ENCODE measurements at regions not wholly inside any gene's neighbourhood (a gene's known extent, or its start where the extent isn't known, plus 50 kb on each side); places are given as distances from the start of the nearest gene placed in this dataset.
A peak's percentile ranks its signal among the peaks of the same experiment; 100 is the strongest.

- H3K4me1 ChIP-seq (replicated peaks in 1 of 2): no peaks in the 10 kb centered on the region
- no peaks in the 10 kb centered on the region for H3K36me3 ChIP-seq (replicated peaks in 1 of 2)
- no peaks in the 10 kb centered on the region for H3K9me3 ChIP-seq (replicated peaks in 1 of 3)
- intact Hi-C loops (cut with DNase I): no loop called here
- no peak for DNase-seq
- TF ChIP-seq CTCF (IDR thresholded peaks at IDR 0.05): no peak
- no peak for TF ChIP-seq POLR2A (IDR thresholded peaks at IDR 0.05)
- H3K4me3 ChIP-seq: no peak overlapping the region
- WGBS, 4 donors: 69 to 92% (median 84%) methylated on average over 1 of the region's 1 CpG
- no peaks in the 10 kb centered on the region for H3K27me3 ChIP-seq
- no peak overlapping the region for H3K27ac ChIP-seq
Observed at GRCh38 chr17:27216836-27217235, 77.1 kb upstream of the WSB1 start.

DNA sequence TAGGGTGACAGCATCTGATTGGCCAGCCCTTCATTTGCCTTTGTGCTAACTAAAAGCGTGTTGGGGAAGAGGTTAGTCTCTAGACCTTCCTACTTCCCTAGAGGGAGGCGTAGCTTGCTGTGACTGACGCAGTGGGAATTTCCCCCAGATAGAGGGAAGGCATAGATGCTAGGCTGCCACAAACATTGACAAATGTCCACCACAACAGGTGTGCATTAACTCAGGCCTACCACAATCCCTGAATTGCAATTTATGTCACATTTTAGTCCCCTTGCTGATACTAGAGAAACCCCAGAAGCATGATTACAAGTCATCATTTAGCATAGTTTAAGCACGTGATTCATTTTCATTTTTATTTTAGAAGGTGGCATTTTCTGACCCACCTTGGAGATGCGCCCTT is 76.3 kb upstream of the WSB1 start:
- no peak for DNase-seq
- Histone ChIP-seq H3K4me1 (replicated peaks in 1 of 2) (no peaks in the 10 kb centered on the region), H3K36me3 (replicated peaks in 1 of 2) (no peaks in the 10 kb centered on the region), H3K27me3 (no peaks in the 10 kb centered on the region), H3K9me3 (replicated peaks in 1 of 3) (no peaks in the 10 kb centered on the region), H3K27ac (no peak overlapping the region), H3K4me3 (no peak overlapping the region)
- TF ChIP-seq POLR2A (IDR thresholded peaks at IDR 0.05) (no peak), CTCF (IDR thresholded peaks at IDR 0.05) (no peak)
- 82 to 89% (median 86%) methylated on average over 5 of the region's 5 CpGs for WGBS, 4 donors
- intact Hi-C loops (cut with DNase I): no loop called here

- Histone ChIP-seq H3K4me1 (replicated peaks in 1 of 2) (no peaks in the 10 kb centered on the region), H3K27me3 (no peaks in the 10 kb centered on the region), H3K36me3 (replicated peaks in 1 of 2) (no peaks in the 10 kb centered on the region), H3K4me3 (no peak overlapping the region), H3K27ac (no peak overlapping the region), H3K9me3 (replicated peaks in 1 of 3) (no peaks in the 10 kb centered on the region)
- intact Hi-C loops (cut with DNase I): no loop called here
- no peak for DNase-seq
- 60 to 82% (median 79%) methylated on average over 3 of the region's 3 CpGs for WGBS, 4 donors
- TF ChIP-seq POLR2A (IDR thresholded peaks at IDR 0.05) (no peak), CTCF (IDR thresholded peaks at IDR 0.05) (no peak)
Observed at GRCh38 chr17:27218041-27218440, 75.9 kb upstream of the WSB1 start.

DNA sequence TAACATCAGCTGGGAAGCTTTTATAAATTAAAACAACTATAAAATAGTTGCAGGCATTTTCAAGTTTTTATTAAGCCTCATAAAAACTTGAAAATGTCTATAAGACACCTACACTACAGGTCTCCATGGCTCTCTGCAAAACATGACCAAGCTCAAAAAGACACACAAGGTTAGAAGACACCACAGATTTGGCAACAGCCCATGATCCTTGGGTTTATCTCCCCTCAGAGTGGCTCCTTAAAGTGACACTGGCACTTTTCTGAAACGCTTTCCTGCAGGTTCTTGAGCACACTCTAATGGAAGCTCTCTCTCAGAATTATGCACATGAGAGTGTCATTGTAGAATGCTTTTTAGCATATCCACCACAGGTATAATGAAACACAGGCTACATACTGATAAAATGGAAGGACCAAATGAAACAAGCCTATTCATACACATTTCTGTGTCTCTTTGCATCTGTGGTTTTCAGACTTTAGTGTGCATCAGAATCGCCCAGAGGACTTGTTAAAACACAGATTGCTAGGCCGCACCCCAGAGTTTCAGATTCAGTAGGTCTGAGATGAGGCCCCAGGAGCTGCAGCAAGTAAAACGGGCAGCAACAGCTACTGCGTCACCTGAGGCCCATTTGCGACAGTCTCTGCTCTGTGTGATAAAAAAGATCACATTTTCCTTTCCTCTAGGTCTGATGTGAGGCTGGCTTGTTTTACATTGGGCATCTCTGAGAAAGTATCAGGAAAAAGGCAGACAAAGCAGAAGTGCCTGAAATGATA is 75.0 kb upstream of the WSB1 start:
- intact Hi-C loops (cut with DNase I): no loop called here
- 79 to 91% (median 88%) methylated on average over 6 of the region's 6 CpGs for WGBS, 4 donors
- no peak overlapping the region for H3K27ac ChIP-seq
- no peak for TF ChIP-seq CTCF (IDR thresholded peaks at IDR 0.05)
- no peak for TF ChIP-seq POLR2A (IDR thresholded peaks at IDR 0.05)
- no peaks in the 10 kb centered on the region for H3K36me3 ChIP-seq (replicated peaks in 1 of 2)
- DNase-seq: peak in 2 of 7 donors; percentile 36 to 62
- H3K27me3 ChIP-seq: no peaks in the 10 kb centered on the region
- H3K4me3 ChIP-seq: no peak overlapping the region
- H3K4me1 ChIP-seq (replicated peaks in 1 of 2): no peaks in the 10 kb centered on the region
- H3K9me3 ChIP-seq (replicated peaks in 1 of 3): no peaks in the 10 kb centered on the region
